ENCODE measurements at regions not wholly inside any gene's neighbourhood (a gene's known extent, or its start where the extent isn't known, plus 50 kb on each side); places are given as distances from the start of the nearest gene placed in this dataset.
"Not testable (repeated sequence)": the region's sequence is repeated elsewhere in the genome, so short reads cannot be mapped to it uniquely, and the experiment has no call there.

GRCh38 chr4:94155404-94155803 lies 52.3 kb upstream of the SMARCAD1 start:
- not testable (repeated sequence) for TF ChIP-seq CTCF, POLR2A (IDR thresholded peaks at IDR 0.05)

Measured in thyroid gland (tissue), 4 donors.